Gastrocnemius medialis (tissue), 4 donors: ENCODE measurements at regions not wholly inside any gene's neighbourhood (a gene's known extent, or its start where the extent isn't known, plus 50 kb on each side); places are given as distances from the start of the nearest gene placed in this dataset.
"Not testable (repeated sequence)": the region's sequence is repeated elsewhere in the genome, so short reads cannot be mapped to it uniquely, and the experiment has no call there.

Experiments
- POLR2A ChIP-seq, 2 donors: fragments of 450-650 bp; IDR thresholded peaks; one replicate each; pipeline ENCODE4 v1.6.1; 2017; ENCODE audit warnings: antibody characterized with exemption in 2 of 2, mild to moderate bottlenecking in 2 of 2, moderate library complexity in 2 of 2
- TF ChIP-seq, protein P1 (sequence below), 5 experiments: fragments of 450-650 bp in 3 of 5; fragments of 200-600 bp in 2 of 5; sonication (generic) in 2 of 5; IDR thresholded peaks in 4 of 5; conservative IDR thresholded peaks in 1 of 5; 1 replicate in 4 of 5; 2 replicates in 1 of 5; pipeline ENCODE4 v1.5.1; 2016 to 2019; ENCODE audit warnings: antibody characterized with exemption in 5 of 5, mild to moderate bottlenecking in 3 of 5, moderate library complexity in 3 of 5

DNA sequence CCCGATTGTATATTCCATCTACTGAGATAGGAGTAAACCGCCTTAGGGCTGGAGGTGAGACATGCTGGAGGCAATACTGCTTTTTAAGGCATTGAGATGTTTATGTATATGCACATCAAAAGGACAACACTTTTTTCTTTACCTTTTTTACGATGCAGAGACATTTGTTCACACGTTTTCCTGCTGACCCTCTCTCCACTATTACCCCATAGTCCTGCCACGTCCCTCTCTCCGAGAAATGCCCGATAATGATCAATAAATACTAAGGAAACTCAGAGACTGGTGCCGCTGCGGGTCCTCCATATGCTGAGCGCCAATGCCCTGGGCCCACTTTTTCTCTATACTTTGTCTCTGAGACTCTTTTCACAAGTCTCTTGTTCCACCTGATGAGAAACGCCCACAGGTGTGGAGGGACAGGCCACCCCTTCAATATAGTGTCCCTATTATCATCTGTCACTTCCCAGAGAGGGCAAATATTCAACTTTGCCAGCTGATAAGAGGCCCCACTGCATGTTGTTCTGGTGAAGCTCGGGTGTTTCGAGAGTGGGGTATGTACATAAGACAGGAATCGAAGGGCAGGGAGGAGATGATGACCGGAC is 4203.5 kb upstream of the OR11H1 start:
- TF ChIP-seq, protein P1, sequence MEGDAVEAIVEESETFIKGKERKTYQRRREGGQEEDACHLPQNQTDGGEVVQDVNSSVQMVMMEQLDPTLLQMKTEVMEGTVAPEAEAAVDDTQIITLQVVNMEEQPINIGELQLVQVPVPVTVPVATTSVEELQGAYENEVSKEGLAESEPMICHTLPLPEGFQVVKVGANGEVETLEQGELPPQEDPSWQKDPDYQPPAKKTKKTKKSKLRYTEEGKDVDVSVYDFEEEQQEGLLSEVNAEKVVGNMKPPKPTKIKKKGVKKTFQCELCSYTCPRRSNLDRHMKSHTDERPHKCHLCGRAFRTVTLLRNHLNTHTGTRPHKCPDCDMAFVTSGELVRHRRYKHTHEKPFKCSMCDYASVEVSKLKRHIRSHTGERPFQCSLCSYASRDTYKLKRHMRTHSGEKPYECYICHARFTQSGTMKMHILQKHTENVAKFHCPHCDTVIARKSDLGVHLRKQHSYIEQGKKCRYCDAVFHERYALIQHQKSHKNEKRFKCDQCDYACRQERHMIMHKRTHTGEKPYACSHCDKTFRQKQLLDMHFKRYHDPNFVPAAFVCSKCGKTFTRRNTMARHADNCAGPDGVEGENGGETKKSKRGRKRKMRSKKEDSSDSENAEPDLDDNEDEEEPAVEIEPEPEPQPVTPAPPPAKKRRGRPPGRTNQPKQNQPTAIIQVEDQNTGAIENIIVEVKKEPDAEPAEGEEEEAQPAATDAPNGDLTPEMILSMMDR (IDR thresholded peaks at IDR 0.05 in 4 of 5, conservative IDR thresholded peaks at IDR 0.05 in 1 of 5), result not testable (repeated sequence)
- TF ChIP-seq POLR2A (IDR thresholded peaks at IDR 0.05), result not testable (repeated sequence)
